Stimulated activated naive B cell treated with anti-CD40 and anti-IgM and Interleukin-4, amounts not matched to agents 10 μg/mL and 1 μg/mL and 100 μg/mL, for 72 hours (primary cell): ENCODE measurements at regions not wholly inside any gene's neighbourhood (a gene's known extent, or its start where the extent isn't known, plus 50 kb on each side); places are given as distances from the start of the nearest gene placed in this dataset.
A peak's percentile ranks its signal among the peaks of the same experiment; 100 is the strongest.
"Not testable (repeated sequence)": the region's sequence is repeated elsewhere in the genome, so short reads cannot be mapped to it uniquely, and the experiment has no call there.

ENCODE experiments used
- ATAC-seq, 2 donors: fragments of 150-1000 bp; cut with Tn5 transposase; replicated peaks; 2 replicates each; pipeline ENCODE4 v1.10.0; 2021; ENCODE audit warnings: moderate library complexity in 1 of 2
- DNase-seq: peaks from one replicate; pipeline ENCODE4 v3.0.0; 2021
- H3K27ac Mint-ChIP-seq: one replicate; pipeline ENCODE4 v1.8.0; 2022; ENCODE audit warnings: mild to moderate bottlenecking, mixed read lengths
- H3K27me3 Mint-ChIP-seq, 2 donors: one replicate each; pipeline ENCODE4 v1.8.0; 2022; ENCODE audit warnings: mixed read lengths in 2 of 2
- H3K36me3 Mint-ChIP-seq, 2 donors: one replicate each; pipeline ENCODE4 v1.8.0; 2022; ENCODE audit warnings: mixed read lengths in 2 of 2, mild to moderate bottlenecking in 1 of 2
- H3K4me1 Mint-ChIP-seq, 2 donors: one replicate each; pipeline ENCODE4 v1.8.0; 2022; ENCODE audit warnings: mixed read lengths in 2 of 2, mild to moderate bottlenecking in 1 of 2
- H3K4me3 Mint-ChIP-seq, 2 donors: one replicate each; pipeline ENCODE4 v1.8.0; 2022; ENCODE audit warnings: mild to moderate bottlenecking in 2 of 2, mixed read lengths in 2 of 2, moderate library complexity in 1 of 2
- H3K9me3 Mint-ChIP-seq, 2 donors: one replicate each; pipeline ENCODE4 v1.8.0; 2022; ENCODE audit warnings: mixed read lengths in 2 of 2, mild to moderate bottlenecking in 1 of 2

GRCh38 chr2:7748717-7749415 is 831.7 kb downstream of the RNF144A start:
- peaks cover 0 to 1% of the 10 kb centered on the region in 2 donors for H3K27me3 Mint-ChIP-seq
- no peak overlapping the region for H3K4me3 Mint-ChIP-seq
- no peaks in the 10 kb centered on the region for H3K36me3 Mint-ChIP-seq
- H3K4me1 Mint-ChIP-seq: no peaks in the 10 kb centered on the region
- H3K9me3 Mint-ChIP-seq: peaks cover 0 to 7% of the 10 kb centered on the region in 2 donors
- ATAC-seq (no peak), DNase-seq (no peak)
- no peak overlapping the region for H3K27ac Mint-ChIP-seq

- H3K4me3 Mint-ChIP-seq: no peak overlapping the region
- no peak for ATAC-seq
- H3K9me3 Mint-ChIP-seq: peaks cover 0 to 10% of the 10 kb centered on the region in 2 donors
- no peaks in the 10 kb centered on the region for H3K4me1 Mint-ChIP-seq
- no peak overlapping the region for H3K27ac Mint-ChIP-seq
- H3K27me3 Mint-ChIP-seq: no peaks in the 10 kb centered on the region
- no peak for DNase-seq
- H3K36me3 Mint-ChIP-seq: no peaks in the 10 kb centered on the region
Measured at GRCh38 chr2:7749895-7750559, 832.8 kb downstream of the RNF144A start.

GRCh38 chr2:7752291-7752690 is 835.1 kb downstream of the RNF144A start:
- no peak overlapping the region for H3K27ac Mint-ChIP-seq
- DNase-seq (no peak), ATAC-seq (no peak)
- H3K9me3 Mint-ChIP-seq: peaks cover 0 to 10% of the 10 kb centered on the region in 2 donors
- H3K4me3 Mint-ChIP-seq: no peak overlapping the region
- no peaks in the 10 kb centered on the region for H3K27me3 Mint-ChIP-seq
- no peaks in the 10 kb centered on the region for H3K36me3 Mint-ChIP-seq
- no peaks in the 10 kb centered on the region for H3K4me1 Mint-ChIP-seq

- no peak for DNase-seq
- Mint-ChIP-seq H3K4me3 (no peak overlapping the region), H3K9me3 (peaks cover 0 to 10% of the 10 kb centered on the region in 2 donors), H3K27me3 (no peaks in the 10 kb centered on the region), H3K27ac (no peak overlapping the region), H3K36me3 (no peaks in the 10 kb centered on the region), H3K4me1 (no peaks in the 10 kb centered on the region)
- ATAC-seq: no peak
Measured at GRCh38 chr2:7753777-7754176, 836.6 kb downstream of the RNF144A start.

DNA sequence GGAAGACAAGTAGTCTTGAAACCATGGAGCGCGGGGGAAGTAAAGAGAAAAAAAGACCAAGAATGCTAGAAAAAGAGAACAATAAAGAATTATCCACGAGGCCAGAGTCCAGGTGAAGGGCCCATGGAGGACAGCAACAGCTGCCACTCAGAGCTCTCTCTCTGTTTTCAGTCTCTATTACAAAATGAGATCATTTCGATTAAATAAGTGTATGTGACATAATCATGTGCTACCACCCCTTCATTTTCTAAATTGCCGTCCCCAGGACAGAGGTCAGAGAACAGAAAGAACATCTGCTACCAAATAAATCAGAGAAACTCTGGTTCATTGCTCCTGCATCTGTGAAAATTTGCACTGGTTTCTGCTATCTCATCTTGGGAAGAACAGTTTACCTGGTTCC is 838.7 kb downstream of the RNF144A start:
- H3K36me3 Mint-ChIP-seq: no peaks in the 10 kb centered on the region
- ATAC-seq: no peak
- no peak overlapping the region for H3K27ac Mint-ChIP-seq
- H3K4me3 Mint-ChIP-seq: no peak overlapping the region
- peaks cover 0 to 10% of the 10 kb centered on the region in 2 donors for H3K9me3 Mint-ChIP-seq
- DNase-seq: no peak
- H3K4me1 Mint-ChIP-seq: no peaks in the 10 kb centered on the region
- H3K27me3 Mint-ChIP-seq: no peaks in the 10 kb centered on the region

- Mint-ChIP-seq H3K27ac (no peak overlapping the region), H3K4me3 (no peak overlapping the region), H3K4me1 (no peaks in the 10 kb centered on the region), H3K27me3 (no peaks in the 10 kb centered on the region), H3K9me3 (peaks cover 8 to 12% of the 10 kb centered on the region in 2 donors), H3K36me3 (peaks cover 0 to 3% of the 10 kb centered on the region in 2 donors)
- no peak for DNase-seq
- peak; percentile 48 to 68 for ATAC-seq
Measured at GRCh38 chr2:7758073-7758759, 841.0 kb downstream of the RNF144A start.

- ATAC-seq: no peak
- Mint-ChIP-seq H3K4me3 (no peak overlapping the region), H3K27ac (no peak overlapping the region), H3K4me1 (no peaks in the 10 kb centered on the region), H3K27me3 (no peaks in the 10 kb centered on the region), H3K9me3 (peaks cover 15 to 20% of the 10 kb centered on the region in 2 donors), H3K36me3 (peaks cover 2 to 10% of the 10 kb centered on the region in 2 donors)
- DNase-seq: no peak
Measured at GRCh38 chr2:7759898-7760297, 842.7 kb downstream of the RNF144A start.

GRCh38 chr2:7763418-7763817 is 846.2 kb downstream of the RNF144A start:
- not testable (repeated sequence) for H3K27ac Mint-ChIP-seq, ATAC-seq
- peaks cover 2 to 10% of the 10 kb centered on the region in 2 donors for H3K36me3 Mint-ChIP-seq

GRCh38 chr2:7765236-7765635 is 848.0 kb downstream of the RNF144A start:
- ATAC-seq (no peak), DNase-seq (no peak)
- H3K27me3 Mint-ChIP-seq: peaks cover 5 to 10% of the 10 kb centered on the region in 2 donors
- no peak overlapping the region for H3K27ac Mint-ChIP-seq
- no peaks in the 10 kb centered on the region for H3K4me1 Mint-ChIP-seq
- peaks cover 3 to 10% of the 10 kb centered on the region in 2 donors for H3K36me3 Mint-ChIP-seq
- peaks cover 15 to 20% of the 10 kb centered on the region in 2 donors for H3K9me3 Mint-ChIP-seq
- H3K4me3 Mint-ChIP-seq: no peak overlapping the region

More at GRCh38 chr2:7763418-7763817, 846.2 kb downstream of the RNF144A start:
- H3K4me3 Mint-ChIP-seq, DNase-seq, H3K27me3 Mint-ChIP-seq, H3K4me1 Mint-ChIP-seq: not testable (repeated sequence)
- peaks cover 15 to 20% of the 10 kb centered on the region in 2 donors for H3K9me3 Mint-ChIP-seq

DNA sequence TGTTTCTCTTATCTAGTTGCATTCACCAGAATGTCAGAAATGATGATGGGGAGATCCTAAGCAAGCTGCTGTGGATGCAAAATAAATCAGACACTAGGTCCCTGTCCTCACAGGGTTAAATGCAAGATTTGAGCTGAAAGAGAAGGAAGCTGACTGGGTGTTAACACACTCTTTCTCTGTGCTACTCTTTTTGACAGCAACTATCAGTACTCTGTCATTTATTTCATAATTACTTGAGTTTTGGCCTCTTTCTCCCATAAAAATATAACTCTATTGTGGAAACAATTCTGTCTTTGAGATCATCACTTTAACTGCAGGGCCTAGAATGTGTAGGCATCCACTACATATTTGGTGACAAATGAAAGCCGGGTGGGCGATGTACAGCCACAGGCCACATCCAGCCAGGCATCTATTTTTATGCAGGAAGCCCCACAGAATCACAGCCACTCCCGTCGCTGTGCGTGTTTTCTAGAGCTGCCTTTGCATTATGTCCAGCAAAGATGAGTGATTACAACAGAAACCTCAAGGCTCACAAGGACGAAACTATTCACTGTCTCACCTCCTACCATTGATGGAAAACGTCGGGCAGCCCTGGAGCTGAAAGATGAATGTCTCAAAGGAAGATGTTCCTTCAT is 849.0 kb downstream of the RNF144A start:
- H3K27me3 Mint-ChIP-seq: peaks cover 5 to 10% of the 10 kb centered on the region in 2 donors
- H3K36me3 Mint-ChIP-seq: peaks cover 3 to 10% of the 10 kb centered on the region in 2 donors
- no peak for DNase-seq
- H3K9me3 Mint-ChIP-seq: peaks cover 15 to 20% of the 10 kb centered on the region in 2 donors
- H3K27ac Mint-ChIP-seq: no peak overlapping the region
- ATAC-seq: no peak
- no peaks in the 10 kb centered on the region for H3K4me1 Mint-ChIP-seq
- H3K4me3 Mint-ChIP-seq: no peak overlapping the region

GRCh38 chr2:7766978-7767565 is 849.9 kb downstream of the RNF144A start:
- ATAC-seq: no peak

DNA sequence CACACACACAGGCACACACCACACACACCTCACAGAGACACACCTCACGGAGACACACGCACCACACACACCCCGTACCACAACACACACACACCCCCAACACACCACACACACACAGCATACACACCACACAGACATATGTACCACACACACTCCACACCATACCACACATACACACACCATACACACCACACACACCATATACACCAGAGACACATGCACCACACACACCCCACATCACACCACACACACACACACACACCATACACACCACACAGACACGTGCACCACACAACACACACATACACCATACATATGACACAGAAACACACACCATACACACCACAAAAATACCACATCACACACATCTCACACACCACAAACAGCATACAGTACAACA is 850.7 kb downstream of the RNF144A start:
- Mint-ChIP-seq H3K4me3 (no peak overlapping the region), H3K27me3 (peaks cover 5 to 10% of the 10 kb centered on the region in 2 donors), H3K36me3 (peaks cover 3 to 7% of the 10 kb centered on the region in 2 donors), H3K9me3 (peaks cover 10 to 14% of the 10 kb centered on the region in 2 donors), H3K4me1 (peaks cover 2% of the 10 kb centered on the region in 2 donors), H3K27ac (no peak overlapping the region)
- no peak for ATAC-seq
- DNase-seq: no peak

More at GRCh38 chr2:7766978-7767565, 849.9 kb downstream of the RNF144A start:
- no peaks in the 10 kb centered on the region for H3K4me1 Mint-ChIP-seq
- H3K9me3 Mint-ChIP-seq: peaks cover 15 to 20% of the 10 kb centered on the region in 2 donors
- no peak overlapping the region for H3K27ac Mint-ChIP-seq
- peaks cover 3 to 10% of the 10 kb centered on the region in 2 donors for H3K36me3 Mint-ChIP-seq
- H3K27me3 Mint-ChIP-seq: peaks cover 5 to 10% of the 10 kb centered on the region in 2 donors
- no peak overlapping the region for H3K4me3 Mint-ChIP-seq
- no peak for DNase-seq

DNA sequence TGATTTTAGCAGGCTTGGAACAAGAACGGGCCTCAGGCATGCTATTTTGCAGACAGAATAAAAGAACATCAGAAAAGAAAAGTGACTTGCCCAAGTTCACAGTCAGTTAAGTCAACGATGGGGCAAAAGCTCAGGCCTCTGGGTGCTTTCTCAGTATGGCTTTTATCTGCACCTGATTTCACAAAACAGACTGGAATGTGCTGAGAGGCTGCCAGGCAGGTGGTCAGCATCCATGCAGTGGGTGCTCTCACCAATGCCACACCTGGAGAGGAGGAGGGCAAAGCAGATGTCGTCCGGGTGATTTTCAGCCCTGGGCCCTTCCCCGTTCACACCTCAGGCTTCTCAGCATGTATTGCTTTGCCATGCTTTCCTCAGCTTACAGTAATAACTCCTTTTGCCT is 854.6 kb downstream of the RNF144A start:
- Mint-ChIP-seq H3K27ac (no peak overlapping the region), H3K36me3 (peaks cover 0 to 2% of the 10 kb centered on the region in 2 donors), H3K27me3 (peaks cover 5 to 18% of the 10 kb centered on the region in 2 donors), H3K4me1 (peaks cover 15 to 22% of the 10 kb centered on the region in 2 donors), H3K4me3 (no peak overlapping the region), H3K9me3 (no peaks in the 10 kb centered on the region)
- DNase-seq (no peak), ATAC-seq (no peak)
